MM.1S (cell line): ENCODE measurements at regions not wholly inside any gene's neighbourhood (a gene's known extent, or its start where the extent isn't known, plus 50 kb on each side); places are given as distances from the start of the nearest gene placed in this dataset.

Experiments
- DNase-seq: peaks from one replicate; pipeline ENCODE4 v3.0.0-alpha.2; 2015
- H2AFZ ChIP-seq: fragments of 300-600 bp; sonication (generic); 2 replicates; pipeline ENCODE4 v1.6.0; 2016; ENCODE audit warnings: antibody characterized with exemption, low read length
- H3F3A ChIP-seq: fragments of 300-600 bp; sonication (generic); 2 replicates; pipeline ENCODE4 v1.6.1; 2016; ENCODE audit warnings: mild to moderate bottlenecking, antibody characterized with exemption, low read length, moderate library complexity, mixed read lengths; ENCODE audit not compliant: insufficient read depth
- H3K27ac ChIP-seq: fragments of 300-600 bp; sonication (generic); 2 replicates; pipeline ENCODE4 v1.5.1; 2016; ENCODE audit warnings: mild to moderate bottlenecking, low read length
- H3K27me3 ChIP-seq: fragments of 300-600 bp; sonication (generic); replicated peaks from 2 replicates; pipeline ENCODE4 v1.6.0; 2016; ENCODE audit warnings: low read length; ENCODE audit not compliant: insufficient read depth
- H3K36me3 ChIP-seq: fragments of 300-600 bp; sonication (generic); replicated peaks from 2 replicates; pipeline ENCODE4 v1.6.1; 2016; ENCODE audit warnings: mild to moderate bottlenecking, low read length, mixed read lengths; ENCODE audit not compliant: insufficient read depth
- H3K4me1 ChIP-seq: fragments of 300-600 bp; sonication (generic); 2 replicates; pipeline ENCODE4 v1.6.1; 2016; ENCODE audit warnings: low read length, mixed read lengths
- H3K4me2 ChIP-seq: fragments of 300-600 bp; sonication (generic); 2 replicates; pipeline ENCODE4 v1.6.0; 2016; ENCODE audit warnings: low read depth, low read length
- H3K4me3 ChIP-seq: fragments of 300-600 bp; sonication (generic); 2 replicates; pipeline ENCODE4 v1.5.1; 2016; ENCODE audit warnings: low read length, mixed read lengths
- H3K79me2 ChIP-seq: fragments of 300-600 bp; sonication (generic); 2 replicates; pipeline ENCODE4 v1.6.1; 2016; ENCODE audit warnings: mixed run types, low read length, mixed read lengths
- H3K9ac ChIP-seq: fragments of 300-600 bp; sonication (generic); 2 replicates; pipeline ENCODE4 v1.6.1; 2016; ENCODE audit warnings: low read length, mixed read lengths
- H3K9me2 ChIP-seq: fragments of 300-600 bp; sonication (generic); replicated peaks from 2 replicates; pipeline ENCODE4 v1.6.1; 2016; ENCODE audit warnings: mild to moderate bottlenecking, low read length, mixed read lengths; ENCODE audit not compliant: insufficient read depth
- H3K9me3 ChIP-seq: fragments of 300-600 bp; sonication (generic); replicated peaks from 2 replicates; pipeline ENCODE4 v1.6.1; 2016; ENCODE audit warnings: mild to moderate bottlenecking, low read length, mixed read lengths; ENCODE audit not compliant: insufficient read depth
- H4K20me1 ChIP-seq: fragments of 300-600 bp; sonication (generic); 2 replicates; pipeline ENCODE4 v1.6.1; 2016; ENCODE audit warnings: mild to moderate bottlenecking, low read length, moderate library complexity, mixed read lengths; ENCODE audit not compliant: insufficient read depth
- CTCF ChIP-seq: fragments of 300-600 bp; sonication (generic); IDR thresholded peaks from 2 replicates; pipeline ENCODE4 v1.5.1; 2016; ENCODE audit warnings: antibody characterized with exemption, low read length, mixed read lengths
- EZH2 ChIP-seq: fragments of 300-600 bp; sonication (generic); optimal IDR thresholded peaks from 2 replicates; pipeline ENCODE3; 2017; ENCODE audit warnings: low read depth, mild to moderate bottlenecking, antibody characterized with exemption, low read length, mixed read lengths
- EZH2phosphoT487 ChIP-seq: fragments of 300-600 bp; sonication (generic); IDR thresholded peaks from 2 replicates; pipeline ENCODE4 v1.6.1; 2018; ENCODE audit warnings: antibody characterized with exemption, low read length

- Histone ChIP-seq H3K4me2 (no peak overlapping the region), H3K9me2 (no peaks in the 10 kb centered on the region), H3K4me3 (no peak overlapping the region), H3K36me3 (no peaks in the 10 kb centered on the region), H4K20me1 (no peaks in the 10 kb centered on the region), H3K4me1 (no peaks in the 10 kb centered on the region), H3K27me3 (no peaks in the 10 kb centered on the region), H2AFZ (no peak overlapping the region), H3K79me2 (no peaks in the 10 kb centered on the region), H3F3A (no peaks in the 10 kb centered on the region), H3K27ac (no peak overlapping the region), H3K9ac (no peak overlapping the region), H3K9me3 (no peaks in the 10 kb centered on the region)
- DNase-seq: no peak
- TF ChIP-seq EZH2phosphoT487: no peak
These were observed 258.1 kb downstream of the STK31 start for GRCh38 chr7:23967949-23968599.

GRCh38 chr7:23968791-23969190 lies 258.8 kb downstream of the STK31 start:
- TF ChIP-seq CTCF (no peak), EZH2phosphoT487 (no peak), EZH2 (no peak)
- H3K27me3 ChIP-seq: no peaks in the 10 kb centered on the region
- H2AFZ ChIP-seq: no peak overlapping the region
- H3K4me1 ChIP-seq: no peaks in the 10 kb centered on the region
- no peak overlapping the region for H3K4me2 ChIP-seq
- no peak for DNase-seq
- no peaks in the 10 kb centered on the region for H3F3A ChIP-seq
- no peaks in the 10 kb centered on the region for H3K79me2 ChIP-seq
- no peaks in the 10 kb centered on the region for H4K20me1 ChIP-seq
- no peaks in the 10 kb centered on the region for H3K9me2 ChIP-seq
- no peak overlapping the region for H3K9ac ChIP-seq
- H3K27ac ChIP-seq: no peak overlapping the region
- no peaks in the 10 kb centered on the region for H3K9me3 ChIP-seq
- H3K4me3 ChIP-seq: no peak overlapping the region
- no peaks in the 10 kb centered on the region for H3K36me3 ChIP-seq

GRCh38 chr7:23969443-23969842 lies 259.4 kb downstream of the STK31 start:
- H3K4me2 ChIP-seq: no peak overlapping the region
- no peaks in the 10 kb centered on the region for H3K27me3 ChIP-seq
- no peaks in the 10 kb centered on the region for H3K9me2 ChIP-seq
- no peaks in the 10 kb centered on the region for H4K20me1 ChIP-seq
- no peak for DNase-seq
- no peak overlapping the region for H2AFZ ChIP-seq
- H3K4me1 ChIP-seq: no peaks in the 10 kb centered on the region
- H3K9me3 ChIP-seq: no peaks in the 10 kb centered on the region
- no peaks in the 10 kb centered on the region for H3F3A ChIP-seq
- no peak overlapping the region for H3K4me3 ChIP-seq
- H3K36me3 ChIP-seq: no peaks in the 10 kb centered on the region
- no peak overlapping the region for H3K27ac ChIP-seq
- no peaks in the 10 kb centered on the region for H3K79me2 ChIP-seq
- TF ChIP-seq EZH2phosphoT487 (no peak), CTCF (no peak), EZH2 (no peak)
- H3K9ac ChIP-seq: no peak overlapping the region

GRCh38 chr7:23970193-23970592 lies 260.2 kb downstream of the STK31 start:
- no peaks in the 10 kb centered on the region for H4K20me1 ChIP-seq
- no peaks in the 10 kb centered on the region for H3F3A ChIP-seq
- DNase-seq: no peak
- TF ChIP-seq EZH2phosphoT487 (no peak), CTCF (no peak), EZH2 (no peak)
- no peaks in the 10 kb centered on the region for H3K9me2 ChIP-seq
- H3K4me3 ChIP-seq: no peak overlapping the region
- no peaks in the 10 kb centered on the region for H3K9me3 ChIP-seq
- H3K4me2 ChIP-seq: no peak overlapping the region
- H3K79me2 ChIP-seq: no peaks in the 10 kb centered on the region
- H3K4me1 ChIP-seq: no peaks in the 10 kb centered on the region
- H3K36me3 ChIP-seq: no peaks in the 10 kb centered on the region
- no peak overlapping the region for H2AFZ ChIP-seq
- no peak overlapping the region for H3K27ac ChIP-seq
- no peak overlapping the region for H3K9ac ChIP-seq
- H3K27me3 ChIP-seq: no peaks in the 10 kb centered on the region
